NCI-H187 treated with DMSO at 0.1 percent for 48 hours (cell line): ENCODE measurements at regions not wholly inside any gene's neighbourhood (a gene's known extent, or its start where the extent isn't known, plus 50 kb on each side); places are given as distances from the start of the nearest gene placed in this dataset.

Source experiments
- DNase-seq: peaks from one replicate; lab custom pipeline; 2025; lab: John Stamatoyannopoulos, UW

DNA sequence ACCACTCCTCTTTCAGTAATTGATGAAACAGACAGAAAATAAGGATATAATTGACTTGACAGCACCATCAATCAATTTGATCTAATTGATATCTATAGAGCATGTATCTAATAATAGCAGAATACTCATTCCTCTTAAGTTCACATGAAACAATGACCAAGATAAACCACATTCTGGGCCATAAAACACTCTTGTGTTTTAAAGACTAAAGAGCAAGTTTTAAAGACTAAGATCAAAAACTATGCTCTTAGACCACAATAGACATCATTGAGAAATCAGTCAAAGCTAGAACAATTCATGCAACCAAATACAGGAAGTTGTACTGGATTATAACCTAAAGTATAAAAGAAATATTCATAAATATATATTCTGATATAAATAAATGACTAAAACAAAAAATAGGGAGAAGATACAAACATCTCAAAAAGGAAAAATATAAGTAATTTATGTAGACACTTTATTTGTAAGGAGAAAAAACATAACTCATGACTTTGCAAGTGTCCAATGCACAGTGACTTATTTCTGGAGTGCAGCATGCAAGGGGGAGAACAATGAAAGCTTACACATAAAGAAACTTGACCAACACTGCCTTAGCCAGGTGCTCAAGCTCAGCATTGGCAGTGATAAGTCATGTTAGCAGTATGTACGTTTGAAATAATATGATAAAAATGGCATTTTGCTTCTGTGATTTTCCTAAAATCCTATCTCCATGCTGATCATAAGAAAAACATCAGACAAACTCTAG, 312.7 kb upstream of the IGFBP3 start:
- no peak for DNase-seq

- DNase-seq: no peak
Observed at GRCh38 chr7:46230990-46231305, 309.9 kb upstream of the IGFBP3 start.

GRCh38 chr7:46230298-46230989, 309.4 kb upstream of the IGFBP3 start:
- no peak for DNase-seq

GRCh38 chr7:46229409-46229808, 308.3 kb upstream of the IGFBP3 start:
- no peak for DNase-seq

DNA sequence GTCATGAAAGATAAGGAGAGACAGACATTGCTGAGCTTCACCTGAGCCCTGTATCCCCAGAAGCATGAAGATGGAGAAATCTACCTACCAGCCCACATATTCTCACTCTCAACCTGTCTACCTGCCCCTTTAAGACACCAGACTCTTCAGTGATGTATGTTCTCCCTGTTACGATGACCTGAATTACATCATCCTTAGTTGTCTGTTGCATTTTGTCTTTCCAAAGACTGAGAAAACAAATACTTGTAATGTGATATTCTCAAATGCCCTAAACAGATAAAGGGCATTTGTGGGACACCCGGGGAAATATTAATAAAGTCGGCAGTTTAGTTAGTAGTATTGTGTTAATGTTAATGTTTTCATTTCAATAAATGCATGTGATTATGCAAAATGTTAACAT, 305.8 kb upstream of the IGFBP3 start:
- DNase-seq: no peak

GRCh38 chr7:46224363-46224762, 303.3 kb upstream of the IGFBP3 start:
- no peak for DNase-seq

DNA sequence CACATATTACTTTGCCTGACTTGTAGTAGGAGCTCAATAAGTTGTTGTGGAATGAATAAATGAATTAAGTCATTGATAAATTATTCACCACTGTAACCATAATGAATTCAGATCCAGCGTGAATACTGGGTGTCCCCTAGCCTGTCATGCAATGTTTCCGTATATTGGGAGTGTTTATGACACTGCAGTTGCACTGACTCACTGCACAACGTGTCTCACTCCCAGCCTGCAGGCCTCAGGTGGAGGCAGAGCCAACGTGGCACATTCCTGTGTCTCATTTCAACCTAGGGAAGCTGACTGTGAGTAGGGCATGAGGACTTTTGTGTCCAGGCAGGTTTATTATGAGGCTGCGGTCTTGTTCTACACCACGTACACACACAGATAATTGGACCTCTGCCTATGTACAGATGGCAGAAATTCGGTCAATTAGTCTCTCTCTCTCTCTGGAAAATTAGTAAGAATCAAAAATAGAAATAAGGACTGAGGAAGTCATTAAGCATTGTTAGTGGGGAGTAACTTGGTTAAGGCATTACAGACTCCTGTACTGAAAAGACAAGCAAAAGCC, 299.1 kb upstream of the IGFBP3 start:
- DNase-seq: no peak

GRCh38 chr7:46218461-46219200, 297.6 kb upstream of the IGFBP3 start:
- DNase-seq: no peak

GRCh38 chr7:46215987-46216567, 295.0 kb upstream of the IGFBP3 start:
- no peak for DNase-seq

DNA sequence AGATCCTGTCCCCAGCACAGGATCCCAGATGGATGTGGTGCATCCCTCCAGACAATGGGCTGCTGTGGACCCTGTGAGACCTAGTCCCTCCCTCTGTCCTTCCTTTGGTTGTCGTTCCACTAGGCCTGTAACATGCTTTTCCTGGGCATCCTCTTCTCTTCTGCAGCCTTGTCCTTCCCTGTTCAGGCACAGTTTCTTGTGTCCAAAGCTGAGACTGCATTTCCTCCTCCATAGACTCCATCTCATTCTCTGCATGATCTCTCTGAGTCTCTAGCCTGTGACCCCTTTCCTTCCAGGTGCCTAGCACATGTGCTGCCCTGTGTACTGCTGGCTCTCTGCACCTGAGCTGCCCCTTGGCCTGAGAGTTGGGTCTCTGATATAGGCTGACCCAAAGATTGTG, 293.5 kb upstream of the IGFBP3 start:
- no peak for DNase-seq

GRCh38 chr7:46213154-46213537, 292.1 kb upstream of the IGFBP3 start:
- DNase-seq: no peak

GRCh38 chr7:46212425-46213153, 291.5 kb upstream of the IGFBP3 start:
- DNase-seq: no peak

DNA sequence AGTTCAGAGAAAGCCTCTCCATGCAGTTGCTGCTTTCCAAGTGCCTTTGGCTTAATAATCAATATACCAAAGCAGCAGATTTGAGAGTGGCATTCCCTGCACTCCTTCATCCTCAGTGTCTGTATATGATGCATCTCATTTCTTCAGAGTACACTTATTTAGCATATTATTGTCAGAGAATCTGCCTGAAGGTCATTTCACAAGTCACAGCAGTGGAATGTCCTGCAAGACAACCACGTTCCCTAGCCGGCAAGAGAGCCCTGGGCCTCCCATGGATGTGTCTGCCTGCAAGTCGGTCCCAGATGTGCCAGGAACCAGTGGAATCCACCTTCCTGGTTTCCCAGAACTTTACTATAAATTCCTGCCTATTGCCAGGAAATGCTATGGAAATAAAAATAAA, 289.4 kb upstream of the IGFBP3 start:
- DNase-seq: no peak

GRCh38 chr7:46209611-46210388, 288.7 kb upstream of the IGFBP3 start:
- DNase-seq: no peak

- no peak for DNase-seq
Observed at GRCh38 chr7:46208635-46209525, 287.8 kb upstream of the IGFBP3 start.

DNA sequence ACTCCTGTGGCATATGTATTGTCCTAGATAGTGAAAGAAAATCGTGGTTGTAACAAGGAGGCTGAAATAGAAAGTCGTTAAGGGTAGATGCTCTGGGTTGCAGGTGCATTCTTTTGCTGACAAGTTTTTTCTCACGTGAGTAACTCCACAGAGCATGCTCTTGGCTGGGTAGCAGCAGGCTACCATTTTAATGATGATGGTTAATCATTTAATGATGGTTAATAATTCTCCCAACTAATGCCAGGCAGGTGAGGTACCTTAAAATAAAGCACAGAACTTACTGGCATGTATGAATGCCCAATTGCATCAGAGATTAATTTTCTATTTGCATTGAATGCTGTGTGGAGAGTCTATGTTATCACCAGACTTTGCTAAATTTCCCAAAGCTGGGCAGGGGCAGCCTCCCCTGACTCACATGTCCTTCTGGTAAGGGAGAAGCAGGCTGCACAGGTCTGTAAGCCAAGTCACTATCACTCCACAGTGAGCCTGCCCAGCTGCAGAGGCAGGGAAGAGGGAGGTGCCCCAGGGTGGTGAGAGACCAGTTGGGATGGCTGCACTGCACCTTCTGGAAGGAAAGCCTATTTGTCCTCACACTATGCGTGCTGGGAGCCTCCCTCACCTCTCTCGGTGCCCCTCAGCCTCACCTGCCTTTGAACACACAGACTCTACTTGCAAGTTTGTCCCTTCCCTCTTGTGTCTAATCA, 287.0 kb upstream of the IGFBP3 start:
- DNase-seq: no peak

DNA sequence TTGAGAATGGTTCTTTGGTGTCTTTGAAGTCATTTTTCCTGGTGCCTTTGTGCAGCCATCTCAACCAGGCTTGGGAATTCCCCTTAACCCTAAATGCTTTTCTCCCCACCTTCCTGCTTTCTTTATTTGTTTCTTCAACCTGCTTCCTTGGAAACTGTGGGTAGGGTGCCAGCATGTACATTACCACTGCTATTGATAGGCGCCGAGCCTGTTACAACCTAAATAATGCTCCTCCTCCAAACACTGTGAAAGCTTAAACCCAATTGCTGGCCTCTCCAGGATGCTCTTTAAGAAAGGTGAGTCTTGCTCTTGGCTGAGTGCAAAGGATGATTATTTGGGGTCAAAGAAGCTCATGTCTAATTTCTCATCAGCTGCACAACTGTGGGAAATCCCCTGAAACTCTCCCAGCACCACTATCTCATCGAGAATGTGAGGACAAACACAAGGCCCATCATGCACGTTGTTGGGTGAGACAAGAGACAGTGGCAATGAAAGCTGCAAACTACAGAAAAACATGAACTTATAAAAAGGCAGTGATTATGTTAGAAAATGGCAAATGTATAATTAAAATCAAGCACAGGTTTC, 285.5 kb upstream of the IGFBP3 start:
- DNase-seq: no peak

DNA sequence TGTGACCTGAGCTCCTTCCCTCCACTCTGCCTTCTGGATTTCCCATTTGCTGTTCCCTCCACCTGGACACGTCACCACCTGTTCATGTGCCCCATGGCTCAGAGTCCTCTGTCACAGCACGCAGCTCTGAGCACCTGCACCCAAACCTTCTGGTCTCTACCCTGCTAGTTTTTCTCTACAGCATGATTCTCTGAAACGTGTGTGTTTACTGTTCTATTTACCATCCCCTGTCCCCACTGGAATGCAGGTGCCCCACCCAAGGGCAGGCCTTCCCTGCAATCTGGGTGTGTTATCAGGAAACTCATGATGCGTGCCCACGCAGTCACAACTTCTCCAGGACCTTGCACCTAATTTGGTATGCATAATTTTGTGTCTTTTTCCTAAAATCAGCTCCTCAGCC, 284.4 kb upstream of the IGFBP3 start:
- DNase-seq: no peak

DNA sequence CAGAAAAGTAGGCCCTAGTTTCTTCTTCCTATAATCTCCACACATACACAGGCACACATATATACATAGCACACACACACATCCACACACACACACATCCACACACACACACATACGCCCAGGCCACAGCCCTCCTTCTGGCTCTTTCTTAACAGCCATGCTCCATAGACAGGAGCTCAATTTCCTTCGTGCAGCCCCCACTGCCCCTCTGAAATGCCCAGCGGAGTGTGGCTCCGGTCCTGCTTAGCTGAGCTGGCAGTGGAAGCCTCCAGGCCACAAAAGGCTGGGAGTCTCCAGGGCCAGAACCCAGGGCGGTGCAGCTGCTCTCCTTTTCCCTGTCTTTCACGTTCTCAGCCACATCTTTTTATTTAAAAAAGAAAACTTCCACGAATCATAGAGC, 282.9 kb upstream of the IGFBP3 start:
- no peak for DNase-seq
